ENCODE measurements at regions not wholly inside any gene's neighbourhood (a gene's known extent, or its start where the extent isn't known, plus 50 kb on each side); places are given as distances from the start of the nearest gene placed in this dataset.

GRCh38 chr10:25697412-25697811, 236.6 kb upstream of the MYO3A start:
- ChIA-PET CTCF (no interaction called here), POLR2A (no interaction called here)
- DNase-seq (ENCODE audit: low read depth): no peak
- no peak for TF ChIP-seq CTCF (IDR thresholded peaks at IDR 0.05; ENCODE audit: insufficient read depth, low read depth, low read length)
- no peaks in the 10 kb centered on the region for H3K27me3 ChIP-seq (ENCODE audit: control insufficient read depth, insufficient read depth, low read length)
- H3K4me3 ChIP-seq (ENCODE audit: low read depth, low read length): no peak overlapping the region
- H3K36me3 ChIP-seq (ENCODE audit: control insufficient read depth, insufficient read depth, low read length): no peaks in the 10 kb centered on the region

- no peak for TF ChIP-seq CTCF (IDR thresholded peaks at IDR 0.05; ENCODE audit: insufficient read depth, low read depth, low read length)
- no peaks in the 10 kb centered on the region for H3K36me3 ChIP-seq (ENCODE audit: control insufficient read depth, insufficient read depth, low read length)
- H3K4me3 ChIP-seq (ENCODE audit: low read depth, low read length): no peak overlapping the region
- CTCF ChIA-PET: no interaction called here
- POLR2A ChIA-PET: no interaction called here
- H3K27me3 ChIP-seq (ENCODE audit: control insufficient read depth, insufficient read depth, low read length): no peaks in the 10 kb centered on the region
- DNase-seq (ENCODE audit: low read depth): no peak
Measured at GRCh38 chr10:25698638-25699037, 235.4 kb upstream of the MYO3A start.

- H3K4me3 ChIP-seq (ENCODE audit: low read depth, low read length): no peak overlapping the region
- H3K27me3 ChIP-seq (ENCODE audit: control insufficient read depth, insufficient read depth, low read length): no peaks in the 10 kb centered on the region
- no peak for TF ChIP-seq CTCF (IDR thresholded peaks at IDR 0.05; ENCODE audit: insufficient read depth, low read depth, low read length)
- POLR2A ChIA-PET: no interaction called here
- no peak for DNase-seq (ENCODE audit: low read depth)
- no peaks in the 10 kb centered on the region for H3K36me3 ChIP-seq (ENCODE audit: control insufficient read depth, insufficient read depth, low read length)
- CTCF ChIA-PET: interaction anchor here (1.2 kb wide), 1 partner anchor 13 kb away, joined by 3 read pairs; no protein-coding TSS in a partner anchor
Measured at GRCh38 chr10:25699631-25700030, 234.4 kb upstream of the MYO3A start.

GRCh38 chr10:25701652-25702051, 232.4 kb upstream of the MYO3A start:
- CTCF ChIA-PET: interaction anchor here (0.9 to 1.5 kb wide), 6 partner anchors 11 to 42 kb away, joined by 3 to 6 read pairs (median 4); no protein-coding TSS in a partner anchor
- H3K4me3 ChIP-seq (ENCODE audit: low read depth, low read length): no peak overlapping the region
- no peak for TF ChIP-seq CTCF (IDR thresholded peaks at IDR 0.05; ENCODE audit: insufficient read depth, low read depth, low read length)
- H3K36me3 ChIP-seq (ENCODE audit: control insufficient read depth, insufficient read depth, low read length): no peaks in the 10 kb centered on the region
- no peaks in the 10 kb centered on the region for H3K27me3 ChIP-seq (ENCODE audit: control insufficient read depth, insufficient read depth, low read length)
- DNase-seq (ENCODE audit: low read depth): no peak
- POLR2A ChIA-PET: no interaction called here

GRCh38 chr10:25704622-25705021, 229.4 kb upstream of the MYO3A start:
- TF ChIP-seq CTCF (IDR thresholded peaks at IDR 0.05; ENCODE audit: insufficient read depth, low read depth, low read length): no peak

More at GRCh38 chr10:25704622-25705021, 229.4 kb upstream of the MYO3A start:
- no peaks in the 10 kb centered on the region for H3K27me3 ChIP-seq (ENCODE audit: control insufficient read depth, insufficient read depth, low read length)
- no peak for DNase-seq (ENCODE audit: low read depth)
- H3K4me3 ChIP-seq (ENCODE audit: low read depth, low read length): no peak overlapping the region
- CTCF ChIA-PET: no interaction called here
- POLR2A ChIA-PET: no interaction called here
- no peaks in the 10 kb centered on the region for H3K36me3 ChIP-seq (ENCODE audit: control insufficient read depth, insufficient read depth, low read length)

All from BJ (cell line).